Activated CD8-positive, alpha-beta memory T cell treated with anti-CD3 and anti-CD28 coated beads for 1 hour (primary cell): ENCODE measurements at regions not wholly inside any gene's neighbourhood (a gene's known extent, or its start where the extent isn't known, plus 50 kb on each side); places are given as distances from the start of the nearest gene placed in this dataset.
A peak's percentile ranks its signal among the peaks of the same experiment; 100 is the strongest.

Source experiments
- DNase-seq, 2 donors: peaks; one replicate each; pipeline ENCODE4 v3.0.0-alpha.2; 2020; ENCODE audit warnings: low read depth in 1 of 2; ENCODE audit errors: extremely low read depth in 1 of 2

GRCh38 chr13:23980160-23980551 is 82.9 kb upstream of the C1QTNF9B start:
- peak; percentile 80 to 86 for DNase-seq

GRCh38 chr13:23983671-23984070 is 86.4 kb upstream of the C1QTNF9B start:
- DNase-seq: no peak

GRCh38 chr13:23984546-23984945 is 87.2 kb upstream of the C1QTNF9B start:
- DNase-seq: no peak

GRCh38 chr13:23985060-23985459 is 87.8 kb upstream of the C1QTNF9B start:
- no peak for DNase-seq

- no peak for DNase-seq
Observed at GRCh38 chr13:23985839-23986238, 88.5 kb upstream of the C1QTNF9B start.

GRCh38 chr13:23986619-23987018 is 89.3 kb upstream of the C1QTNF9B start:
- no peak for DNase-seq

GRCh38 chr13:23987331-23987894 is 90.1 kb upstream of the C1QTNF9B start:
- DNase-seq: no peak

- no peak for DNase-seq
Observed at GRCh38 chr13:23988546-23989122, 91.3 kb upstream of the C1QTNF9B start.

GRCh38 chr13:23990455-23990854 is 93.2 kb upstream of the C1QTNF9B start:
- DNase-seq: no peak

- no peak for DNase-seq
Observed at GRCh38 chr13:23991119-23991518, 93.8 kb upstream of the C1QTNF9B start.

- no peak for DNase-seq
Observed at GRCh38 chr13:23992781-23993679, 95.7 kb upstream of the C1QTNF9B start.

- DNase-seq: no peak
Observed at GRCh38 chr13:23993680-23993985, 96.3 kb upstream of the C1QTNF9B start.

- no peak for DNase-seq
Observed at GRCh38 chr13:23995283-23996073, 98.2 kb upstream of the C1QTNF9B start.

GRCh38 chr13:23996456-23996855 is 99.2 kb upstream of the C1QTNF9B start:
- no peak for DNase-seq

- DNase-seq: no peak
Observed at GRCh38 chr13:23999424-23999823, 102.1 kb upstream of the C1QTNF9B start.

GRCh38 chr13:24002206-24002815 is 105.0 kb upstream of the C1QTNF9B start:
- no peak for DNase-seq

- DNase-seq: no peak
Observed at GRCh38 chr13:24004142-24004899, 107.0 kb upstream of the C1QTNF9B start.

- DNase-seq: no peak
Observed at GRCh38 chr13:24004971-24005370, 107.7 kb upstream of the C1QTNF9B start.

GRCh38 chr13:24005755-24006281 is 108.5 kb upstream of the C1QTNF9B start:
- DNase-seq: no peak
